ENCODE measurements at regions not wholly inside any gene's neighbourhood (a gene's known extent, or its start where the extent isn't known, plus 50 kb on each side); places are given as distances from the start of the nearest gene placed in this dataset.

DNA sequence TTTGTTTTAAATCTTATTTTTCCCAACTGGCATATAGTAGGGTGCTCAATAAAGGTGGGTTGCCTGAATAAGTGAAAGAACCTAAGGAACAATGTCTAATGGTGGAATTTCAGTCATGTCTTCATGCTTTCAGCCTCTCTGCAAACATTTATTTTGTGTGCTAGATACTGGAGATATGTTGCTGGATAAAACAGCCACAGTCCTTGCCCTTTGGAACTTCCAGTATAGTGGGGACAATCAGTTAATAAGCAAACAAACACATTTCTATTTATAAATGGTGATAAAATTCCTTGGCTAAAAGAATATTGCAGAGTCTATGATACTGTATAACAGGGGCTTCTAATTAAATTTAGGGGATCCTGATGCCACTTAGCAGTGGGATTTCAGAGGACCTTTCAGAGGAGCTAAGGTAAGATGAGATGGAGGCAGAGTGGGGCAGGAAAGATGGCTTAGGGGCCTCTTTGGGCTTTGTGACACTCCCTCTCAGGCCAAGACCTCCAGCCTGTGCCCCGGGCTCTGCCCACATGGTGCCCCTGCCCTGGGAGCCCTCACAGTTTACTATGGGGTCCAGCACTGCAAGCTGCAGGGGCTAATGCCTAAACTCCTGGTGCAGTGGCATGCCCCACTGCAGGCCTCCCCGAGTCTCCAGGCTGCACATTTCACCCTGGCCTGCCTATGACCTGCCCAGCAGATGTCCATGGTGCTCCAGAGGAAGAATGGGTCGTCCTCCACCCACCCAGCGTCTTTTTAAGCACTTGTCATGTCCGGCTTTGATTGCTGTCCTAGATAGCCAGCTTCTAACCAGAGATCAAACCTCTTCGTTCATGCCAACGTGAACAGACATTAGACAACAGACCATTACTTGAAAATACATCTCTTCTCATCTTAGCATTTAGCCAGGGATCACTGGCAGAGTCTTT, 61.6 kb upstream of the PRR23C start:
- no peaks in the 10 kb centered on the region for H3K79me2 ChIP-seq (ENCODE audit: low read depth)
- peaks cover 4% of the 10 kb centered on the region for H3K4me1 ChIP-seq
- no peak overlapping the region for H3K27ac Mint-ChIP-seq
- H3K9me3 ChIP-seq (ENCODE audit: low read depth): no peaks in the 10 kb centered on the region
- H3K4me1 Mint-ChIP-seq: peaks cover 1% of the 10 kb centered on the region
- DNase-seq (ENCODE audit: low spot score): no peak
- peaks cover 19% of the 10 kb centered on the region for H3K27me3 Mint-ChIP-seq (ENCODE audit: insufficient read depth, low read depth)
- no peak overlapping the region for H3K4me3 ChIP-seq
- no peak overlapping the region for H3K4me3 Mint-ChIP-seq
- H3K27ac ChIP-seq: no peak overlapping the region
- H3K27me3 ChIP-seq: peaks cover 3% of the 10 kb centered on the region
- no peaks in the 10 kb centered on the region for H3K36me3 Mint-ChIP-seq
- no peaks in the 10 kb centered on the region for H3K9me3 Mint-ChIP-seq
- H3K36me3 ChIP-seq: no peaks in the 10 kb centered on the region
- no peak overlapping the region for H3K4me2 ChIP-seq
- H4K20me1 ChIP-seq (ENCODE audit: low read depth): no peaks in the 10 kb centered on the region
- no peaks in the 10 kb centered on the region for H3F3A ChIP-seq (ENCODE audit: low read depth)
- no peak overlapping the region for H3K9ac ChIP-seq
- TF ChIP-seq EZH2 (IDR thresholded peaks at IDR 0.05): no peak
- TF ChIP-seq EZH2phosphoT487 (IDR thresholded peaks at IDR 0.05): no peak
- TF ChIP-seq, protein P1, sequence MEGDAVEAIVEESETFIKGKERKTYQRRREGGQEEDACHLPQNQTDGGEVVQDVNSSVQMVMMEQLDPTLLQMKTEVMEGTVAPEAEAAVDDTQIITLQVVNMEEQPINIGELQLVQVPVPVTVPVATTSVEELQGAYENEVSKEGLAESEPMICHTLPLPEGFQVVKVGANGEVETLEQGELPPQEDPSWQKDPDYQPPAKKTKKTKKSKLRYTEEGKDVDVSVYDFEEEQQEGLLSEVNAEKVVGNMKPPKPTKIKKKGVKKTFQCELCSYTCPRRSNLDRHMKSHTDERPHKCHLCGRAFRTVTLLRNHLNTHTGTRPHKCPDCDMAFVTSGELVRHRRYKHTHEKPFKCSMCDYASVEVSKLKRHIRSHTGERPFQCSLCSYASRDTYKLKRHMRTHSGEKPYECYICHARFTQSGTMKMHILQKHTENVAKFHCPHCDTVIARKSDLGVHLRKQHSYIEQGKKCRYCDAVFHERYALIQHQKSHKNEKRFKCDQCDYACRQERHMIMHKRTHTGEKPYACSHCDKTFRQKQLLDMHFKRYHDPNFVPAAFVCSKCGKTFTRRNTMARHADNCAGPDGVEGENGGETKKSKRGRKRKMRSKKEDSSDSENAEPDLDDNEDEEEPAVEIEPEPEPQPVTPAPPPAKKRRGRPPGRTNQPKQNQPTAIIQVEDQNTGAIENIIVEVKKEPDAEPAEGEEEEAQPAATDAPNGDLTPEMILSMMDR (IDR thresholded peaks at IDR 0.05): no peak
- H2AFZ ChIP-seq (replicated peaks): no peak overlapping the region

DNA sequence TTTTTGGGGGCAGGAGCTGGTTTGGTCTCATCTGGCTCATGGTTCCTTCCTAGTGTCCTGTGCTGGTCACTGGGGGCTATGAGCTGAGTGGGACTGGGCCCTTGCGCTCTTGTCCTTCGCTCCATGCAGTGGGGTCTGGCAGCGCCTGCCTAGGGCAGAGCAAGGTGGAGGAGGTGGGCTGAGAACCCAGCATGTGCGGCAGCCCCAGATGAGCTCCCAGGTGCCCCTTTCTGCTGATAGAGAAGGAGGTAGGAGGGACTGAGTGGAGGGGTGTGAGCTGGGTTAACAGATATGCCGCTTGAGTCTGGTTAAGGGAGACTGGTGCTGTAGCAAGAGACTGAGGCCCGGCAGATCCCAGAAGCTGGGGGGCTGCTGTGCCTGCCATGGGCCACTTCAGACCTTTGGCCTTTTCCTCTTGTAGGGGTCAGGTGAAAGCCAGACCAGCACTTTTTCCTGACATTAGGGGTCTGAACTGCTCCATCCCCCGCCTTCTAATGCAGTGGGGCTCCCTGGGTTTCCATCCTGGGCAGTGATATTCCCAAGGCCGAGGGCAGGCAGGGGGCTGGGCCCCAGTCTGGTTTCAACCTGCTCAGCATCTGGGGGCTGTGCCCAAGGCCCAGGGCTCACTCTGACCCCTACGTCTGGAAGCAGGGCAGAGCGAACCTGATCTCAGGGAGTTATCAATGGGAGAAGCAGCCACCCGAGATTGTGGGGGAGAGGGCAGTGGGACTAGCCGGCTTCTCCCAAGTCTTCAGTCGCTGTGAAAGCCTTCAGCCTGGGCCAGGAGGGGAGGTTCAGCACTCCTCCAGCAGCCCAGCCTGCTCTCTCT, 62.9 kb upstream of the PRR23C start:
- TF ChIP-seq, protein P1 (IDR thresholded peaks at IDR 0.05): no peak
- TF ChIP-seq EZH2 (IDR thresholded peaks at IDR 0.05) (no peak), EZH2phosphoT487 (IDR thresholded peaks at IDR 0.05) (no peak)
- no peak overlapping the region for H3K27ac Mint-ChIP-seq
- Histone ChIP-seq H3K4me3 (no peak overlapping the region), H3K4me1 (no peaks in the 10 kb centered on the region), H3K27me3 (peaks cover 13% of the 10 kb centered on the region), H3K36me3 (no peaks in the 10 kb centered on the region), H3K9ac (no peak overlapping the region), H2AFZ (replicated peaks) (no peak overlapping the region), H3F3A (ENCODE audit: low read depth) (no peaks in the 10 kb centered on the region), H3K79me2 (ENCODE audit: low read depth) (no peaks in the 10 kb centered on the region), H3K9me3 (ENCODE audit: low read depth) (no peaks in the 10 kb centered on the region), H4K20me1 (ENCODE audit: low read depth) (no peaks in the 10 kb centered on the region), H3K4me2 (no peak overlapping the region), H3K27ac (no peak overlapping the region)
- no peak overlapping the region for H3K4me3 Mint-ChIP-seq
- H3K9me3 Mint-ChIP-seq: no peaks in the 10 kb centered on the region
- no peaks in the 10 kb centered on the region for H3K4me1 Mint-ChIP-seq
- H3K27me3 Mint-ChIP-seq (ENCODE audit: insufficient read depth, low read depth): peaks cover 17% of the 10 kb centered on the region
- DNase-seq (ENCODE audit: low spot score): no peak
- no peaks in the 10 kb centered on the region for H3K36me3 Mint-ChIP-seq

DNA sequence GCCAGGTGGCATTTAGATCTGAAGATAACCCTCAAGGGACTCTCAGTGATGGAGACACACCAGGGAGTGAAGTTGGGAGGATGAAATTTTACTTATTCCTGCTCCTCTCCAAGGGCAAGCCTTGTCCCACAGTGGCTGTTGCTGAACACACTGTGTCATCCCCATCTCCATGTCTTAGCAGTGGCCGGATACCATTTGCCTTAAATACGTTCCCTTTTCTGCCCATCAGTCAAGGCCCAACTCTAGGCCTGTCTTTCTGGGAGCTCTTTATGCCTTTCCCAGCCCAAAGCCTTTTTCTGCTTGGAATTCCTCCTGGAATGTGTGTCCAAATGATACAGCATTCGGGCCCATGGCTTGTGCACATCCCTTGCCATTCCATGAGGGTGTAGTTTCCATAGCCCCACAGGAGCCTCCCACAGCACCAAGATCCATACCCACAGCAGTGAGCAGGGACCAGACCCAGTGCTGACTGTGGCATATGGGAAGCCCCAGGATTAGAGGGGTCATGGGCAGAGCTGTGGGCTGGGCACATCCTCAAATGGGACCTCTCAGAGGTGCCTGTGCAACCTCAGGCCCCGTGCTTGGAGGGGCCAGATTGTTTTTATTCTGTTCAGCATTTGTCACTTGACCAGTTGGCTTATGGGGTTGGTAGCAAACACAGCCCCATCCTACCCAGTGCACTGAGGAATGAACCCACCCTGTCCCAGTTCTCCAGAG, 63.7 kb upstream of the PRR23C start:
- Histone ChIP-seq H3K79me2 (ENCODE audit: low read depth) (no peaks in the 10 kb centered on the region), H2AFZ (replicated peaks) (no peak overlapping the region), H3K4me1 (no peaks in the 10 kb centered on the region), H4K20me1 (ENCODE audit: low read depth) (no peaks in the 10 kb centered on the region), H3K4me2 (no peak overlapping the region), H3K36me3 (no peaks in the 10 kb centered on the region), H3K9ac (no peak overlapping the region), H3K27me3 (peaks cover 19% of the 10 kb centered on the region), H3K4me3 (no peak overlapping the region), H3K9me3 (ENCODE audit: low read depth) (no peaks in the 10 kb centered on the region), H3K27ac (no peak overlapping the region), H3F3A (ENCODE audit: low read depth) (peaks cover under 1% of the 10 kb centered on the region)
- Mint-ChIP-seq H3K4me1 (no peaks in the 10 kb centered on the region), H3K9me3 (no peaks in the 10 kb centered on the region), H3K27me3 (ENCODE audit: insufficient read depth, low read depth) (peaks cover 15% of the 10 kb centered on the region), H3K27ac (no peak overlapping the region), H3K4me3 (no peak overlapping the region), H3K36me3 (no peaks in the 10 kb centered on the region)
- no peak for DNase-seq (ENCODE audit: low spot score)
- TF ChIP-seq EZH2 (IDR thresholded peaks at IDR 0.05): no peak

Data from neural progenitor cell (in vitro differentiated cells).